OCI-LY3 (cell line): ENCODE measurements at regions not wholly inside any gene's neighbourhood (a gene's known extent, or its start where the extent isn't known, plus 50 kb on each side); places are given as distances from the start of the nearest gene placed in this dataset.

Source experiments
- H2AFZ ChIP-seq: fragments of 200-600, 300-600 bp; shearing (Covaris generic); 2 replicates; pipeline ENCODE4 v1.6.0; 2014; ENCODE audit warnings: antibody characterized with exemption, low read depth, low read length
- H3K27ac ChIP-seq: fragments of 200-600, 300-600 bp; sonication (generic); 2 replicates; pipeline ENCODE4 v1.5.1; 2014; ENCODE audit warnings: mild to moderate bottlenecking, low read length, moderate library complexity, mixed read lengths
- H3K27me3 ChIP-seq: fragments of 200-600, 300-600 bp; sonication (generic); 2 replicates; pipeline ENCODE4 v1.6.1; 2014; ENCODE audit warnings: low read depth, low read length, mixed read lengths
- H3K36me3 ChIP-seq: fragments of 200-600, 300-600 bp; sonication (generic); replicated peaks from 2 replicates; pipeline ENCODE3; 2014; ENCODE audit warnings: low read depth, low read length, mixed read lengths
- H3K4me1 ChIP-seq: fragments of 300-600, 200-600 bp; sonication (generic); 2 replicates; pipeline ENCODE4 v1.6.1; 2014; ENCODE audit warnings: low read length, mixed read lengths
- H3K4me2 ChIP-seq: fragments of 200-600, 300-600 bp; sonication (generic); 2 replicates; pipeline ENCODE4 v1.6.1; 2014; ENCODE audit warnings: low read length, mixed read lengths
- H3K4me3 ChIP-seq: fragments of 300-600, 200-600 bp; sonication (generic); 2 replicates; pipeline ENCODE4 v1.5.1; 2014; ENCODE audit warnings: antibody characterized with exemption, mild to moderate bottlenecking, low read length, moderate library complexity
- H3K79me2 ChIP-seq: fragments of 300-600, 200-600 bp; shearing (Covaris generic); 2 replicates; pipeline ENCODE4 v1.6.1; 2014; ENCODE audit warnings: mild to moderate bottlenecking, low read length, mixed read lengths
- H3K9ac ChIP-seq: fragments of 300-600, 200-600 bp; shearing (Covaris generic); 2 replicates; pipeline ENCODE4 v1.6.0; 2014; ENCODE audit warnings: mild to moderate bottlenecking, low read length, moderate library complexity
- H3K9me3 ChIP-seq: fragments of 200-600, 300-600 bp; shearing (Covaris generic); 2 replicates; pipeline ENCODE4 v1.6.1; 2014; ENCODE audit warnings: low read length, mixed read lengths; ENCODE audit not compliant: insufficient read depth
- H4K20me1 ChIP-seq: fragments of 200-600, 300-600 bp; sonication (generic); 2 replicates; pipeline ENCODE4 v1.6.1; 2016; ENCODE audit warnings: low read length, mixed read lengths; ENCODE audit not compliant: insufficient read depth
- CTCF ChIP-seq: fragments of 200-600, 300-600 bp; sonication (generic); IDR thresholded peaks from 2 replicates; pipeline ENCODE4 v1.5.1; 2014; ENCODE audit warnings: antibody characterized with exemption, low read length, low read depth
- EZH2phosphoT487 ChIP-seq: fragments of 200-600 bp; shearing (Covaris generic); IDR thresholded peaks from 2 replicates; pipeline ENCODE4 v1.6.1; 2018; ENCODE audit warnings: antibody characterized with exemption, mixed run types, low read depth

- TF ChIP-seq CTCF: no peak
- no peak for TF ChIP-seq EZH2phosphoT487
- H3K27me3 ChIP-seq: no peaks in the 10 kb centered on the region
- no peak overlapping the region for H3K4me3 ChIP-seq
- H3K9ac ChIP-seq: no peak overlapping the region
- H3K9me3 ChIP-seq: no peaks in the 10 kb centered on the region
- no peak overlapping the region for H3K27ac ChIP-seq
- H3K4me1 ChIP-seq: no peaks in the 10 kb centered on the region
- no peaks in the 10 kb centered on the region for H4K20me1 ChIP-seq
- H3K79me2 ChIP-seq: no peaks in the 10 kb centered on the region
- no peak overlapping the region for H2AFZ ChIP-seq
- no peak overlapping the region for H3K4me2 ChIP-seq
- H3K36me3 ChIP-seq: no peaks in the 10 kb centered on the region
Observed at GRCh38 chr12:78534311-78534710, 330.3 kb upstream of the SYT1 start.

DNA sequence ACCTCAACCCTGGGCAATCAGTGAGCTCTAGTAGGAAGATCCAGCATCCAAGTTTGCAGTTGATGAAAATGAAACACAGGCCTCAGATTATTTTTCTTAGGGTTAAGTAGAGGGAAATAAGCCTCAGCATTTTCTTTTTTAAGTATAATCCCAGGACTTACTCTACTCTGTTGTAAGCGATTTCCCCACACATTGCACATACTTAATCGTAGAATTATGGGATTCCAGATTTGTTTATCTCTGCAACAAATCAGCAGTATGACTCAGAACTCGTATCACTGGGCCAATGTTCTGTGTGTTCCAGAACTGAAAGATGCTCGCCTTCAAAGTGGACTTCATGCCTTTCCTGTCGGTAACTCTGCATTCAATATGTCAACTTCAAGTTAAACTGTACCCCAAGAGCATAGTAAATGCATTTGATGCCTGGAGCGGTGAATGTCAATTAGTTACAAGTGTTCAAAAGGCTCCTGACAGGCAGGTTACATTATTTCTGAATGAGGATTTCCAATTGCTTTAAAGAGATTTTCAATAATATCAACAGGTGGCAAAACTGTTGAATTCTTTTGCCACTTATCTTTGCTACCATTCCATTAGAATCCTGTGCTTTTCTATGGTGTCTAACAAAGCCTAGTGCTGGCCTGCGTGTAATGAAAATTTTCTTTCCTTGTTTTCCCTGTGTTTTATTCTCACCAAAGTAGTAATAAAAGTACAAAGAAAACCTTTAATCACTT is 323.8 kb upstream of the SYT1 start:
- Histone ChIP-seq H3K4me2 (no peak overlapping the region), H3K4me3 (no peak overlapping the region), H4K20me1 (no peaks in the 10 kb centered on the region), H3K79me2 (no peaks in the 10 kb centered on the region), H3K36me3 (no peaks in the 10 kb centered on the region), H3K27ac (no peak overlapping the region), H2AFZ (no peak overlapping the region), H3K9me3 (no peaks in the 10 kb centered on the region), H3K27me3 (no peaks in the 10 kb centered on the region), H3K4me1 (no peaks in the 10 kb centered on the region), H3K9ac (no peak overlapping the region)
- no peak for TF ChIP-seq CTCF
- TF ChIP-seq EZH2phosphoT487: no peak

DNA sequence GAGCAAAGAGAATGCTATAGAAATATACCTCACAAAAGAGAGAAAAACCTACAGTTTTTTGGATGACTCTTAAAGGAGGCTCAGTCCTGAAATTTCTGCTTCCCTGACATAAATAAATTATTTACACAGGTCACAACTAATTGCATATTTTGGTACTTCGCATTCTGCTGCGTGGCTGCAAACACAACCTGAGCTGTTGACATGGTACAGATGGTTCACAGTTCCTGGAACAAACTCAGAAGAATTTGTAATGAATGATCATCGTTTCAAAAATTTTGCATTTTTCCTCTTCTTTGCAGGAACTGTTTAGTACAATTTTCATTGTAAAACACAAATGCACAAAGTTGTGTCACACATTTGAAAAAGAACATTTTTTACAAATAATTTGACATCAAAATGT is 313.7 kb upstream of the SYT1 start:
- Histone ChIP-seq H3K27ac (no peak overlapping the region), H3K9me3 (no peaks in the 10 kb centered on the region), H3K4me1 (no peaks in the 10 kb centered on the region), H2AFZ (no peak overlapping the region), H3K27me3 (no peaks in the 10 kb centered on the region), H3K79me2 (no peaks in the 10 kb centered on the region), H3K9ac (no peak overlapping the region), H3K4me2 (no peak overlapping the region), H3K36me3 (no peaks in the 10 kb centered on the region), H3K4me3 (no peak overlapping the region), H4K20me1 (no peaks in the 10 kb centered on the region)
- TF ChIP-seq CTCF: no peak
- no peak for TF ChIP-seq EZH2phosphoT487

GRCh38 chr12:78555802-78556201 is 308.8 kb upstream of the SYT1 start:
- H3K4me3 ChIP-seq: no peak overlapping the region
- H2AFZ ChIP-seq: no peak overlapping the region
- H3K4me2 ChIP-seq: no peak overlapping the region
- no peaks in the 10 kb centered on the region for H3K4me1 ChIP-seq
- H3K36me3 ChIP-seq: no peaks in the 10 kb centered on the region
- TF ChIP-seq CTCF (no peak), EZH2phosphoT487 (no peak)
- H3K27ac ChIP-seq: no peak overlapping the region
- H4K20me1 ChIP-seq: no peaks in the 10 kb centered on the region
- H3K9me3 ChIP-seq: no peaks in the 10 kb centered on the region
- H3K27me3 ChIP-seq: no peaks in the 10 kb centered on the region
- H3K9ac ChIP-seq: no peak overlapping the region
- no peaks in the 10 kb centered on the region for H3K79me2 ChIP-seq
